Uterus (tissue), 2 donors: ENCODE measurements at regions not wholly inside any gene's neighbourhood (a gene's known extent, or its start where the extent isn't known, plus 50 kb on each side); places are given as distances from the start of the nearest gene placed in this dataset.

Source experiments
- CTCF ChIP-seq, 4 experiments: fragments of 200-600 bp in 2 of 4; fragments of 450-650 bp in 2 of 4; sonication (generic) in 2 of 4; IDR thresholded peaks; one replicate each; pipeline ENCODE4 v1.5.1; 2016 to 2019; ENCODE audit warnings: antibody characterized with exemption in 4 of 4, mild to moderate bottlenecking in 2 of 4, moderate library complexity in 1 of 4
- POLR2A ChIP-seq, 2 donors: fragments of 450-650 bp; IDR thresholded peaks; one replicate each; pipeline ENCODE4 v1.6.1; 2016; ENCODE audit warnings: antibody characterized with exemption in 2 of 2, mild to moderate bottlenecking in 1 of 2, moderate library complexity in 1 of 2

DNA sequence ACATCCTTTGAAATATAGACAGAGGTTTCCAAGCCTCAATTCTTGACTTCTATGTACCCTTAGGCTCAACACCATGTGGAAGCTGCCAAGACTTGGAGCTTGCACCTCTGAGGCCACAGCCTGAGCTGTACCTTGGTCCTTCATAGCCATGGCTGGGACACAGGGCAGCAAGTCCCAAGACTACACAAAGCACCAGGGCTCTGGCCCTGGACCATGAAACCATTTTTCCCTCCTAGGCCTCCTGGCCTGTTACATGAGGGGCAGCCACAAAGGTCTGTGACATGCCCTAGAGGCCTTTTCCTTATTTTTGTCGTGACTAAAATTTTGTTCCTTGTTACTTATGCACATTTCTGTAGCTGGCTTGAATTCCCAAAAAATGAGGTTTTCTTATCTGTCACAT lies 953.1 kb upstream of the ADGRL4 start:
- no peak for TF ChIP-seq CTCF (IDR thresholded peaks at IDR 0.05)
- no peak for TF ChIP-seq POLR2A (IDR thresholded peaks at IDR 0.05)
